Stimulated activated CD4-positive, alpha-beta T cell treated with anti-CD3 and anti-CD28 coated beads, Interleukin-4, amount 100 ng/mL, for 4 hours (primary cell): ENCODE measurements at regions not wholly inside any gene's neighbourhood (a gene's known extent, or its start where the extent isn't known, plus 50 kb on each side); places are given as distances from the start of the nearest gene placed in this dataset.

Experiments
- DNase-seq, 2 experiments: peaks; one replicate each; pipeline ENCODE4 v3.0.0-alpha.2; 2020

- DNase-seq: no peak
These were observed 204.2 kb upstream of the FOXF1 start for GRCh38 chr16:86306011-86306644.

- no peak for DNase-seq
These were observed 203.4 kb upstream of the FOXF1 start for GRCh38 chr16:86306811-86307513.

- no peak for DNase-seq
These were observed 202.8 kb upstream of the FOXF1 start for GRCh38 chr16:86307514-86307903.

- DNase-seq: no peak
These were observed 201.8 kb upstream of the FOXF1 start for GRCh38 chr16:86308514-86308913.

- DNase-seq: no peak
These were observed 196.7 kb upstream of the FOXF1 start for GRCh38 chr16:86313631-86314030.

- no peak for DNase-seq
These were observed 195.8 kb upstream of the FOXF1 start for GRCh38 chr16:86314402-86315025.

GRCh38 chr16:86316967-86317812 is 193.1 kb upstream of the FOXF1 start:
- DNase-seq: no peak

GRCh38 chr16:86317813-86318650 is 192.3 kb upstream of the FOXF1 start:
- DNase-seq: no peak

- no peak for DNase-seq
These were observed 190.6 kb upstream of the FOXF1 start for GRCh38 chr16:86319585-86320236.

GRCh38 chr16:86320237-86320595 is 190.1 kb upstream of the FOXF1 start:
- no peak for DNase-seq

GRCh38 chr16:86321491-86321890 is 188.8 kb upstream of the FOXF1 start:
- DNase-seq: no peak

GRCh38 chr16:86322283-86322682 is 188.0 kb upstream of the FOXF1 start:
- DNase-seq: no peak

- DNase-seq: no peak
These were observed 187.5 kb upstream of the FOXF1 start for GRCh38 chr16:86322806-86323205.

- DNase-seq: no peak
These were observed 186.0 kb upstream of the FOXF1 start for GRCh38 chr16:86324320-86324719.

- DNase-seq: no peak
These were observed 185.0 kb upstream of the FOXF1 start for GRCh38 chr16:86325360-86325759.

- no peak for DNase-seq
These were observed 184.4 kb upstream of the FOXF1 start for GRCh38 chr16:86325895-86326294.

- no peak for DNase-seq
These were observed 183.0 kb upstream of the FOXF1 start for GRCh38 chr16:86327321-86327720.

- no peak for DNase-seq
These were observed 179.4 kb upstream of the FOXF1 start for GRCh38 chr16:86330906-86331305.

- DNase-seq: no peak
These were observed 176.2 kb upstream of the FOXF1 start for GRCh38 chr16:86334079-86334635.

GRCh38 chr16:86335266-86336172 is 174.8 kb upstream of the FOXF1 start:
- no peak for DNase-seq

- DNase-seq: no peak
These were observed 173.2 kb upstream of the FOXF1 start for GRCh38 chr16:86337138-86337537.
